GM19351 (cell line): ENCODE measurements at regions not wholly inside any gene's neighbourhood (a gene's known extent, or its start where the extent isn't known, plus 50 kb on each side); places are given as distances from the start of the nearest gene placed in this dataset.
"Not testable (repeated sequence)": the region's sequence is repeated elsewhere in the genome, so short reads cannot be mapped to it uniquely, and the experiment has no call there.

Experiments used
- ATAC-seq: cut with Tn5 transposase; IDR thresholded peaks from one replicate; pipeline ENCODE4 v1.9.1; 2021; ENCODE audit warnings: mild to moderate bottlenecking, moderate library complexity; ENCODE audit not compliant: unreplicated experiment

- no peak for ATAC-seq
These were observed 176.5 kb downstream of the PSMG1 start for GRCh38 chr21:39006571-39007311.

GRCh38 chr21:39005502-39005787 lies 177.8 kb downstream of the PSMG1 start:
- ATAC-seq, result no peak

DNA sequence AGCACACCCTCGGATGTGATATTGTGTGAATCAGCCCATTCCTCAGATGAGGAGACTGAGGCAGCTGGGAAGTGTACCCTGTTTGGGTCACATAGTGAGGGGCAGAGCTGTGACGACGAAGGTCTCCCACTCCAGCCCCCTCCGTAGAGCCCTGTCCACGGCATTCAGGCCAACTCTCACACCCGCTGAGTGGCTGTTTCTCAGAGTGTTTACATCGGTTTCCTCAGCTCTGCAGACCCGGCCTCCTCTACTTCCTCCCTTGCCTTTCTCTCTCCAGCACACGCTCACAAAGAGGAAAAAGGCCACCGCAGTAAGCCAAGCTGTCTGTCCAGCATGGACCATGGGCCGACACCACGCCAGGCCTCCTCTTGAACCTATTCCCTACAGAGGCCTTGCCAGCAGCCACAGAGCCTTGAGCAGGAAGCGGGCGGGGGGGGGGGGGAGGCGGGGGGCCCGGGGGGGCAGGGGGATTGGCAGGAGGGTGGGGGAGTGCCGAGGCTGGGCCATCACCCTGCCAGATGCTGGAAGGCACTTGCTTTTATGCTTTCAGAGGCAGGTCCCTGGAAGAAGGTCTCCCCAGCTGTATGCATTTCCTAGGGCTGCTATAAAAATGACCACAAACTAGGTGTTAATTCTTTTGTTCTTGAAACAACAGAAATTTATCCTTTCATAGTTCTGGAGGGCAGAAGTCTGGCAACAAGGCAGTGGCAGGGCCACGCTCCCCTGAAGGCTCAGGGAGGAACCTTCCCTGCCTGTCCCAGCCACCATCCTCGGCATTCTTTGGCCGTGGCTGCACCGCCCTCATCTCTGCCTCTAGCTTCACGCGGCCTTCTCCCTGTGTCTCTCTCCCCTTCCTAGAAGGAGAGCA lies 178.4 kb downstream of the PSMG1 start:
- ATAC-seq, result no peak

GRCh38 chr21:39003982-39004633 lies 179.1 kb downstream of the PSMG1 start:
- ATAC-seq, result no peak

- ATAC-seq, result no peak
These were observed 181.9 kb downstream of the PSMG1 start for GRCh38 chr21:39001341-39001740.

- no peak for ATAC-seq
These were observed 182.8 kb downstream of the PSMG1 start for GRCh38 chr21:39000496-39000895.

GRCh38 chr21:38999161-38999560 lies 184.1 kb downstream of the PSMG1 start:
- no peak for ATAC-seq

DNA sequence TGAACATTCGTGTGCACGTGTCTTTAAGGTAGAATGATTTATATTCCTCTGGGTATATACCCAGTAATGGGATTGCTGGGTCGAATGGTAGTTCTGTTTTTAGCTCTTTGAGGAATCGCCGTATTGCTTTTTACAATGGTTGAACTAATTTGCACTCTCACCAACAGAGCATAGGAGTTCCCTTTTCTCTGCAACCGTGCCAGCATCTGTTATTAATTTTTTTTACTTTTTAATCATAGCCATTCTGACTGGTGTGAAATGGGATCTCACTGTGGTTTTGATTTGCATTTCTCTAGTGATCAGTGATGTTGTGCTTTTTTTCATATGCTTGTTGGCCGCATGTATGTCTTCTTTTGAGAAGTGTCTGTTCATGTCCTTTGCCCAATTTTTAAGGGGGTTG lies 185.0 kb downstream of the PSMG1 start:
- ATAC-seq, result not testable (repeated sequence)

DNA sequence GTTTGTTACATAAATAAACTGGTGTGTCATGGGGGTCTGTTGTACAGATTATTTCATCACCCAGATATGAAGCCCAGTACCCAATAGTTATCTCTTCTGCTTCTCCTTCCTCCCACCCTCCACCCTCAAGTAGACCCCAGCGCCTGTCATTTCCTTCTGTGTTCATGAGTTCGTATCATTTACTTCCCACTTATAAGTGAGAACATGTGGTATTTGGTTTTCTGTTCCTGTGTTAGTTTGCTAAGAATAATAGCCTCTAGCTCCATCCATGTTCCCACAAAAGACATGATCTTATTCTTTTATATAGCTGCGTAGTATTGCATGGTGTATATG lies 185.4 kb downstream of the PSMG1 start:
- ATAC-seq, result not testable (repeated sequence)

DNA sequence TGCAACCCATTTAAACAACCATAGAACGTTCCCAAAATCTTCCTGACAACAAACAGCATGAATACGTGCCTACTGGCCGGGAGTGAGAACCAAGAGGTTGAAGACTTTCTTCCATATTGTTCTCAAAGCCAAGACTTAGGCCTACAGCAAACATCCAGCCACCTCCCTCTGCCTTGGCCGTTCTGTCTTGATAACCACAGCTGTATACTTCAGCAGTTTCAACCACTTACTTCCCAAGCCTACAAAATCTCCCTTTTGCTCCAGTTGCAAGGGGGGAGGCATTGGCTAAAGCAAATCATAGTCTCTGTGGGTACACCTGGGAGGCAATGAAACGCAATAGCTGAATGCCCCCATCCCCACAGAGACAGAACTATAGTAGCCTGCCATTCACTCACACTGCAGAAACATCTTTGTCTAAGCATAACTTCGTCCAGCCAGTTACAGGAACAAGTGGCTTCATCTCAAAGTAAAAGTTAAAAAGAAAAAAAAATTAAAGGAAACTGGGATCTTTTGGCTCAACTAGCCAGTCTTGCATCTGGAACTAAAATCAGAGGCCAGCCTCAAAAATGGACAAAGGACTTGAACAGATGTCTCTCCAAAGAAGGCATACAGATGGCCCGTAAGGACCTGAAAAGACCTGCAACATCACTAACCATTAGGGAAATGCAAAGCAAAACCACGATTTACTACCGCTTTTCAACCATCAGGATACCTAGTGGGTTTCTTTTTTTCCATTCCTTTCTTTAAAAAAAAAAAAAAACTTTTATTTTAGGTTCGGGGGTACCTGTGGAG lies 186.0 kb downstream of the PSMG1 start:
- ATAC-seq, result no peak

DNA sequence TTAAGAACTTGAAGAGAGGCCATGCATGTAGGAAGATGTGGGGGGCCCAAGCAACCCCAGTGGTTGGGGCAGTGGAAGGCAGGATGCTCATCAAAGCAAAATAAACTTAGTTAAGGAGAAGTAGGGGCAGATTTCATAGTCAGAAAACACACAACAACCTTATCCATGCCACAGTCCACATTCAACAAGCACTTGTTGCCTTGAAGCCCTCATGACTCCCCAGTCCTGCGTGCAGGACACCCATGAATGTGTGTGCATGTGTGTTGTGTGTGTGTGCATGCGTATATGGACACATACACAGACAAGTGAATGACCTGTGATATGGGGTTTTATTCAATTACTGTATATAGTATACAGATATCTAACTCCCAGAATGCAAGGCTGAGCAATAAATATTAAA lies 186.9 kb downstream of the PSMG1 start:
- ATAC-seq, result no peak

GRCh38 chr21:38995731-38996130 lies 187.5 kb downstream of the PSMG1 start:
- ATAC-seq, result no peak

DNA sequence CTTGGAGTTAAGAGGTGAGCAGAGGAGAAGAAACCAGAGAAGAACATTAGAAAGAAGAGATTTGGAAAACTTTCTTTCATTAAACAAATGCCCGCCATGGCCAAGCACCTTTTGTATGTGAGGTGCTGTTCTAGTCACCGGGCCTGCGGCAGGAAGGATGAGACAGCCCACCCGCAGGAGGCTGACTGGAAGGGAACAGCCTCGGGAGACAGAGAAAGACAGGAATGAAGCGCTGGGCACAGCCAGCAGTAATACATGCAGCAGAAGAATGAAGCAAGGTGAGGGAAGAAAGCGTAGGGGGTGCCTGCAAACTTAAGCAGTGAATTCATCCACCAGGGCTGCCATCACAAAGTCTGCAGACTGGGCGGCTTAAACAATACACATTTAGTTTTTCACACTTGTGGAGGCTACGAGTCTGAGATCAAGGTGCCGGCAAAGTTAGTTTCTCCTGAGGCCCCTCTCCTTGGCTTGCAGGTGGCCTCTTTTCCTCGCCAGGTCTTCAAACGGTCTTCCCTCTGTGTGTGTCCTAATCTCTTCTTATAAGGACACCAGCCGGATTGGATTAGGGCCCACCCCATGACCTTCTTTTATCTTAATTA lies 188.1 kb downstream of the PSMG1 start:
- no peak for ATAC-seq

GRCh38 chr21:38994042-38994441 lies 188.3 kb downstream of the ETS2 start:
- ATAC-seq, result no peak

DNA sequence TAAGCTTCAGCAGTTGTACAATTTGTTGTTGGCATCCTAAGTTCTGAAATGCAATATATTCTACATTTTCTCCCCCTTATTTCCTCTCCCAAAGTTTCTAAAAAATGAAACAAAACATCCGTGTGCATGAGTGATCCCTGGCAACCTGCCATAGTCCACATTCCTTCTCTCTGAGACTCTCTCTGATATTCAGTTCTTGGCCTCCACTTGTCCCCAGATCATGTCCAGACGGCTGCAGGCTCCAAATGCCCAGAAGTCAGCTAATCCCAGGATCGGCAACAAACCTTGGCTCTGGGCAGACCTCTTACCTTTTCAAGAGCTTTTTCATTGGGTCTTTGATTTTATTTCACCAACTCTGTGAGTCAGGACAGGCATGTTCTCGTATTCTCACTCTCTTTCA lies 187.8 kb downstream of the ETS2 start:
- ATAC-seq, result no peak

DNA sequence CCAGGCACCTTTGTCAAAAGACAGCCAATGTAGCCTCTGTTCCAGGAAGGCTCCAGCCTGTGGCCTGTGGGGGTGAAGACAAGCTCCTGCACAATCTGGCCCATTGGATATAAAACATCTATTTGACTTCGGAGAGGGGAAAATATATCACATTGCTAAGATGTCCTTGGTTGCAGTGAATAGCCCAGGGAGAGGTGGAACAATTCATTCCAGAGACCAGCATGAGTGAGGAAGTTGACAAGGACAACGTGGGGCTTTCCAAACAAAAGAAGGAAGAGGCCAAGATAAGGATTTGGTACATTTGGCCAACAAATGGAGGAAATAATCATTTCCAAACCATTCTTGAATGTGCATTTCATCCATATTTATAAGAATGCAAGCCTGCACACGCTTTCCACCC lies 187.0 kb downstream of the ETS2 start:
- ATAC-seq, result no peak

DNA sequence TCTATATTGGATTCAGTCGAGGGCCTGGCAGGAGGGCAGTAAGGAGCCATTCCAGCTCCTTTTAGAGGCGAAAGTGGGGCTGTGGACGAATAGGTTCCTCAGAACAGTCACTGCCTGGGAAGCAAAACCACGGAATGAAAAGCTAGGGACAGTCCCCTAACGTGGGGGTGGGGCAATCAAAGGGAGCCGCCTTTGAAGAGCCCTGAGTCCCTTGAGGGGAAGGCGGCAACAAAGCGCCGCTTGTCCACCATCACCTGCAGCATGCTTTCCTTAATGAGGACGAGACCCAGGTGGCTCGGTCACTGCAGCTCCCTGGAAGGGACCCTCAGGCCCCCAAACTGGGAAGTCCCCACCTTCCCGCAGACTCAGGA lies 184.7 kb downstream of the ETS2 start:
- ATAC-seq, result no peak

DNA sequence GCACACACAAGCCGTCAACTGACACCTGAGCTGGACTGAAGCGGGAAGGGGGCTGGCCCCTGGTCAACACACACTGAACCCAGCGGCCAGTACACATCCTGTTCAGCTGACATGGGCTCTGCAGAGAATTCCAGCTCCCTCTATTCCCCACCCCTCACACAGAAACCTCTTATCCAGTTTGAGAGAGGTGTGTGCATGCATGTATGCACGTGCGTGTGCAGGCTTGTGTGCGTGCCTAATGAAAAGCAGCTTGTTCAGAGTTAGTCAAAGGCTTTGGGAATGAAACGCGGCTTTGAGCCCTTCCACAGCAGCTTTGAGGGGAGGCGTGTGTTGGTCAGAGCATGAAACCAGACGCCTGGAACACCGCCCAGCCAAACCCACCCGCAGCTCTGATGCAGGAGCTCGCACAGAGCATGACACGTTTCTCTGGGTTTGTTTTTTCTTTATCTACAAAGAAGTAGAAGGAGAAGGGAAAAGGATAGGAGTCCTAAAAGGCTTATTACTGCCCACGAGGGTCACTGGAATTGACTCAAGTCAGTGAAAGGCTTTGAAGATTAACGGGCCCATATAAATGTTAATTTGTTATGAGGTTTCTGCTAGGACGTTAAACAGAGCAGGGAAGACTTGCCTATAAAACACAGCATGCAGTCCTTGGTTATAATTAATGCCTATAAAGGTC lies 184.2 kb downstream of the ETS2 start:
- no peak for ATAC-seq

GRCh38 chr21:38989379-38989744 lies 183.6 kb downstream of the ETS2 start:
- ATAC-seq, result no peak
